Cerebellar nuclear complex (tissue), 1 donor: ENCODE measurements at regions not wholly inside any gene's neighbourhood (a gene's known extent, or its start where the extent isn't known, plus 50 kb on each side); places are given as distances from the start of the nearest gene placed in this dataset.
"Not testable (repeated sequence)": the region's sequence is repeated elsewhere in the genome, so short reads cannot be mapped to it uniquely, and the experiment has no call there.

Experiments
- DNase-seq, 2 experiments: peaks; one replicate each; lab custom pipeline; 2025; lab: John Stamatoyannopoulos, UW

GRCh38 chr5:91841423-91841822 is 458.3 kb upstream of the ARRDC3 start:
- no peak for DNase-seq

DNA sequence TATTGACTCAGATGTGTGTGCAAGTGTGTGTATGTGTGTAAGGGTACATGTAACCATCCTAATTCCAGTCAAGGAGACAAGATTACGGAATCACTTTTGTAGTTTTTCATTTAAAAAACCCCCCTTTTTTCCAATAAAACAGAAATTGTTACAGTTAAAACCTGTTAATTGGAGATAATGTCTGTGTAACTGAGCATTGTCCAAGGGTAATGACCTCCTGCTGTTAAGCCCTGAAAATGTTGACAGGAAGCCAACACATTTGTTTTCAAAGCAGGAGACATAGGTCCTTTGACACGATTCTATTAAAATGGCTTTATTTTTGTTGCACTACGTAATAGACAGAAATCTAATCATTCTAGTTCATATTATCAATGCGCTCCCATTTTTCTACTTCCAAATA is 457.3 kb upstream of the ARRDC3 start:
- no peak for DNase-seq

GRCh38 chr5:91839721-91840120 is 456.6 kb upstream of the ARRDC3 start:
- no peak for DNase-seq

GRCh38 chr5:91839233-91839632 is 456.1 kb upstream of the ARRDC3 start:
- DNase-seq = no peak

DNA sequence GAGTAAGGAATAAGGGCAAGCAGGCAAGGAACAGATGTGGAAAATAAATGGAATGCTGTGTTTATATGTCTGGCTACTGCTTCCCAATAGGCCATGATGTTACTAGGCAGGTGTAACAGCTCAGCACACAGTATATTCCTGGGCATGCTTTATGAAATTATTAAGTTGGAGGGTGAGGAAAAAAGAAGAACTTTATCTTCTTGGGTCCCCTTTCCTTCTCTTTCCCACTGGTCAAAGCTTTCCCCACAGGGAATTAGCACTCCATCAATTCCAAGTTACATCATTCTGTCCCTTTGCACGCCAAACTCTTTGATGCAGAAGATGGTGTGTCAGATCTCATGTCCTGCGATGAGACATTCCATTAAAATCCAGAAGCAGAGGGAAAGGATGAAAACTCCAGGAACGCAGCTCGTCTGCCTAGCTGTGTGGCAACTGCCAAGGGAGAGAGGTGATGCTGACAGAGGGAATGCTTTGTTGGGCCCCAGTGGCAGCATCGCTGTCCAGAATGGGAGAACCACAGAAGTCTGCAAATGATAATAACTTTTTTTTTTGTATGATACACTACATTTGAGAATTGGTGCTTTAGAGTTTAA is 447.3 kb upstream of the ARRDC3 start:
- no peak for DNase-seq

GRCh38 chr5:91825618-91826017 is 442.5 kb upstream of the ARRDC3 start:
- no peak for DNase-seq

- no peak for DNase-seq
These were observed 441.3 kb upstream of the ARRDC3 start for GRCh38 chr5:91824406-91824805.

DNA sequence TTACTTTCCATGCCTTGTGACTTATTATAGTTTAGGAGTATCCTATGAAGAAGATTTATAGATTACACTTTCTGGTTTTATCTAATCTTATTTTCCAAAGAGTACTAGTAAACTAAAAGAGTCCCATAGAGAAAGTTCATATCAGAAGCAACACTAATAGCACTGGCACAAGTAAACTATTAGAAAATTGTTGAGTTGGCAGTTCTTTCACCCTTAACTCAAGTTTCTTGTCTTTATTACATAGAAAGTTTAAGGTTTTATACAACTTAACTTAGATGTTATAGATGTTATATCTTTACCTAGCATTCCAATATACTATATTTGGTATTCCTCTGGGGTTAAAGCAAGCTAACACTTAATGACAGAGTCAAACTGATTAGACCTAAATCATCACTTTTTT is 437.8 kb upstream of the ARRDC3 start:
- no peak for DNase-seq

DNA sequence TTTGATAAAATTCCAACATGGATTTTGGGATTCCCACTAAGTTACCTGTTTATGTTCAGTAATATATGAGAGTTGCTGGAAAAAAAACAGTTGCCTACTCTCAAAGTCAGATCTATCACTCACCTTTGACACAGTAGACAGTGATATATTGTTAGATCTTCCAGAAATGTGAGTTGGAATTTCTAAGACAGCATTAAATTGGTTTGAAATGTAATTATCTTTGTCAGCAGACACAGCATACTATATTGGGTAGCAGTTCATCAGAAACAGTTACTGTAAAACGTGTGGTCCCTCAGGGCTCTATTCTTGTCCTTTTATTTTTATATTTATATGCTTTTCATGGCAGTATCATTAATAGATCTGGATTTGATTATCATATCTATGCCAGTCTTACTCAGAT is 433.6 kb upstream of the ARRDC3 start:
- DNase-seq = no peak

- DNase-seq = no peak
These were observed 414.5 kb upstream of the ARRDC3 start for GRCh38 chr5:91797576-91797975.

- DNase-seq = no peak
These were observed 411.9 kb upstream of the ARRDC3 start for GRCh38 chr5:91794856-91795548.

DNA sequence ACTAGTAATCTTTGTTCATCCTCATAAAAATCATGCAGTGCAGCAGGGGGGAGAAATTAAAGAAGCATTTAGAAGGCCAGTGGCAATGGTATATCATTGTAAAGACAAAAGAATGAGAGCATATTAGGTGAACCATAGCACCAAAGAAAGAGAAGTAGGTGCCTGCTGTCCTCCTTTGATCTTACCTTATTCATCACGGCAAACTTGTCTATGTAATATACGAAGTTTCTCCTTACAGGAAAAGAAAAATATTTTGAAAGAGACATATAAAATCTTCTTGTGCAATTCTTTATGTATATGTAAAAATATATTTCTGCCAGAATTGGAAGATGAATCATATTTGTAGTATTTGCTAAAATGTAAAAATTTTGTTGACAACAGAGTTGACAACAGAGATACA is 411.3 kb upstream of the ARRDC3 start:
- no peak for DNase-seq

- no peak for DNase-seq
These were observed 404.6 kb upstream of the ARRDC3 start for GRCh38 chr5:91787718-91788117.

DNA sequence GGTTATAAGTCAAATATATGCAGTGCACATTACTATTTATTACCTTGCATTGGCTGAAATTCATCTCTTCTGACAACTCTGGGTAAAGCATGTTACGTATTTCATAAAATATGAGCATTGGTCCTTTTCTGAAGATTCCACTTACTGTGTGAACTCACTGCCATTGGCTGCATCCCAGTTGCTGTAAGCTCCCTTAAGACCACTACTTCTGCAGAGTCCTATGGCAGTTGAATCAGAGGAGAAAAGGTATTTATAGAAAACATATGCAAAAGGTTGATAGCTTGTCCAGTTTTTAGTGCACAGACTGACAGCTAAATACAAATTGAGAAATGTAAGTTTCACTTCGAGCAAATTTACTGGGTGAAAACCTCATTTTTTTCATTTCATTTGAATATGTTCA is 394.6 kb upstream of the ARRDC3 start:
- no peak for DNase-seq

- DNase-seq = no peak
These were observed 393.1 kb upstream of the ARRDC3 start for GRCh38 chr5:91776249-91776648.

- no peak for DNase-seq
These were observed 387.3 kb upstream of the ARRDC3 start for GRCh38 chr5:91770400-91770799.

- DNase-seq = not testable (repeated sequence)
These were observed 374.3 kb upstream of the ARRDC3 start for GRCh38 chr5:91757383-91757782.

DNA sequence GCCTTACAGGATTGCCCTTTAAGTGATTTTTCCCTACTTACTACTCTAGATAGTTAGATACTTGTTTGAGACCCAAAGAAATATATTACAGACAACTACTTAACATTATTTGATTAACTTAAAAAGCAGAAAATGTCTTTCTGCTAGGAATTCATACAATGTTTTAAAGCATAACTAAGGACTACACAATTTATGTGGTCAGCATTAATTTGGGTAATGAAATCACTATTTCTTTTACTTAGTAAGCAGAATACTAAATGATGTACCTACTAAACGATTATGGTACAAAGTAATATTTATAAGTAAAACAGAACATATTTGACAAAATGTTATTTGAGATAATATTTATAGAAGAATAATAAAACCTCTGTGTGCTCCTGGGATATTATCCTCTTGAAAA is 371.9 kb upstream of the ARRDC3 start:
- no peak for DNase-seq

DNA sequence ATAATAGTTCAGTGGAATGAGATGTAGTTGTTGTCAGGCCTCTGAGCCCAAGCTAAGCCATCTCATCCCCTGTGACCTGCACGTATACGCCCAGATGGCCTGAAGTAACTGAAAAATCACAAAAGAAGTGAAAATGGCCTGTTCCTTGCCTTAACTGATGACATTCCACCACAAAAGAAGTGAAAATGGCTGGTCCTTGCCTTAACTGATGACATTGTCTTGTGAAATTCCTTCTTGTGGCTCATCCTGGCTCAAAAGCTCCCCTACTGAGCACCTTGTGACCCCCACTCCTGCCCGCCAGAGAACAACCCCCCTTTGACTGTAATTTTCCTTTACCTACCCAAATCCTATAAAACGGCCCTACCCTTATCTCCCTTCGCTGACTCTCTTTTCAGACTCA is 361.4 kb upstream of the ARRDC3 start:
- DNase-seq = not testable (repeated sequence)

- DNase-seq = no peak
These were observed 359.4 kb upstream of the ARRDC3 start for GRCh38 chr5:91742550-91742949.

DNA sequence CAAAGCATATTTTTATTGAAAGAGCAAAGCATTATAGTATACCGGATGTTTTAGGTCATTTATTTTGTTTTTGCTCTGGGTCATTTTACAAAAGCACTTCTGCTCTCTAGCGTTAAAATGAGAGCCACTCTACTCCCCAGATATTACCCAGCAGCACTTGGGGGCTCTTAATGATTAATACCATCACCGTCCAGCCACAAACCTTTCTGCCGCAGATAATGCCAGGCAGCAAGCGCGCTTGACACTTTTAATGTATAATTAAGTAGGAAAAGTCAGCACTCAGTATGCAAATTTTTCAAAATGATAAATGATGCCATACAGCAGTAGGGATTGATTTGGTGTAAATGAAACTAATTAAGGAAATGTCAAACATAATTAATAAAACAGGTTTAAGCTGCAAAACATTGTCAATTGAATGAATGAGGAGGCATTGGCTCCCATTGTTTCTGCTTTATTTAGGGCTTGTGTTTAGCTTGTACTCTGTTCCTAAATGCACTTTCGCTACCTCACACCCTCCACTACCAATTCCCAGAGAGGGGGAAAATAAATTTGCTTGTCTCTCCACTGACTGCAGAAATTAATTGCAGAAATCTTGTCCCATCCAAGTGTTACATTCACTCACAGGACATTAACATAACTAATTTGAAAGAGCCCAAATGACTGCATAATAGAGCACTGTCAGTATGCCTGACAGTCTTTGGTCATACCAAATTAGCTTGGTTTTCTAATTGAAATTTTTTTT is 358.8 kb upstream of the ARRDC3 start:
- no peak for DNase-seq

DNA sequence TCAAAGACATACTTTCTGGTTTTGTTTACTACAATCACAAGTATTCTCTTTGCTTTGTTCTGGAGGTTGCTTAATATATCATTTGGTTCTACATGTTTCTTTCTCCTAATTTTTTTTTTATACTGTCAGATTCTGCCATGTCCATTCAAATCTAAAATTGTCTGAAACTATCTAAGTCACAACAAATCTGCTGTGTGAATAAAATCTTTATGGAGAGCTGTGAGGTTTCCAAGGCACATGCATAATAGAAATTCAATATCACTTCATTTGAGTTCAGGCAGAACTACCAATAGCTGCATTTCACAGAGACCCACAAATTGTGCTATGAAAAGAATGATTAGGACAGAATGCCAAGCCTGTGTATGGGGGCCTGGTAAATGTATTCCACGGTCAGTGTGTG is 346.9 kb upstream of the ARRDC3 start:
- DNase-seq = no peak

- no peak for DNase-seq
These were observed 344.3 kb upstream of the ARRDC3 start for GRCh38 chr5:91727463-91727862.
